Parathyroid adenoma (tissue), 2 donors: ENCODE measurements at regions not wholly inside any gene's neighbourhood (a gene's known extent, or its start where the extent isn't known, plus 50 kb on each side); places are given as distances from the start of the nearest gene placed in this dataset.

Source experiments
- H2AFZ ChIP-seq: fragments of 300-600 bp; sonication (generic); one replicate; pipeline ENCODE4 v1.7.0; 2017; ENCODE audit warnings: antibody characterized with exemption, mild to moderate bottlenecking
- H3K27ac ChIP-seq: fragments of 300-600 bp; sonication (generic); one replicate; pipeline ENCODE4 v1.7.0; 2017
- H3K27me3 ChIP-seq: fragments of 300-600 bp; sonication (generic); one replicate; pipeline ENCODE4 v1.7.0; 2017; ENCODE audit warnings: low read length; ENCODE audit not compliant: control insufficient read depth, insufficient read depth
- H3K36me3 ChIP-seq: fragments of 300-600 bp; sonication (generic); one replicate; pipeline ENCODE4 v1.7.0; 2017; ENCODE audit warnings: low read length; ENCODE audit not compliant: control insufficient read depth, insufficient read depth
- H3K4me1 ChIP-seq: fragments of 300-600 bp; sonication (generic); one replicate; pipeline ENCODE4 v1.7.0; 2017; ENCODE audit warnings: control low read depth
- H3K4me2 ChIP-seq: fragments of 300-600 bp; sonication (generic); one replicate; pipeline ENCODE4 v1.7.0; 2017; ENCODE audit warnings: low read length
- H3K4me3 ChIP-seq: fragments of 300-600 bp; sonication (generic); one replicate; pipeline ENCODE4 v1.7.0; 2017; ENCODE audit warnings: low read depth, low read length
- H3K79me2 ChIP-seq: fragments of 300-600 bp; sonication (generic); one replicate; pipeline ENCODE4 v1.7.0; 2017; ENCODE audit warnings: control low read depth
- H3K9ac ChIP-seq: fragments of 300-600 bp; sonication (generic); one replicate; pipeline ENCODE4 v1.7.0; 2017; ENCODE audit warnings: mild to moderate bottlenecking
- H3K9me3 ChIP-seq: fragments of 300-600 bp; sonication (generic); one replicate; pipeline ENCODE4 v1.7.0; 2017; ENCODE audit warnings: low read length; ENCODE audit not compliant: control insufficient read depth
- CTCF ChIP-seq: fragments of 300-600 bp; sonication (generic); IDR thresholded peaks from one replicate; pipeline ENCODE4 v1.7.0; 2017; ENCODE audit warnings: antibody characterized with exemption, mild to moderate bottlenecking
- donor health status: primary hyperparathyroidism.

GRCh38 chr12:77553976-77554619 is 276.6 kb upstream of the NAV3 start:
- H2AFZ ChIP-seq: no peak overlapping the region
- no peaks in the 10 kb centered on the region for H3K4me1 ChIP-seq
- H3K36me3 ChIP-seq: no peaks in the 10 kb centered on the region
- no peak overlapping the region for H3K4me3 ChIP-seq
- no peak overlapping the region for H3K4me2 ChIP-seq
- H3K27me3 ChIP-seq: no peaks in the 10 kb centered on the region
- H3K9me3 ChIP-seq: no peaks in the 10 kb centered on the region
- no peaks in the 10 kb centered on the region for H3K79me2 ChIP-seq
- no peak overlapping the region for H3K9ac ChIP-seq
- no peak overlapping the region for H3K27ac ChIP-seq
- no peak for TF ChIP-seq CTCF

DNA sequence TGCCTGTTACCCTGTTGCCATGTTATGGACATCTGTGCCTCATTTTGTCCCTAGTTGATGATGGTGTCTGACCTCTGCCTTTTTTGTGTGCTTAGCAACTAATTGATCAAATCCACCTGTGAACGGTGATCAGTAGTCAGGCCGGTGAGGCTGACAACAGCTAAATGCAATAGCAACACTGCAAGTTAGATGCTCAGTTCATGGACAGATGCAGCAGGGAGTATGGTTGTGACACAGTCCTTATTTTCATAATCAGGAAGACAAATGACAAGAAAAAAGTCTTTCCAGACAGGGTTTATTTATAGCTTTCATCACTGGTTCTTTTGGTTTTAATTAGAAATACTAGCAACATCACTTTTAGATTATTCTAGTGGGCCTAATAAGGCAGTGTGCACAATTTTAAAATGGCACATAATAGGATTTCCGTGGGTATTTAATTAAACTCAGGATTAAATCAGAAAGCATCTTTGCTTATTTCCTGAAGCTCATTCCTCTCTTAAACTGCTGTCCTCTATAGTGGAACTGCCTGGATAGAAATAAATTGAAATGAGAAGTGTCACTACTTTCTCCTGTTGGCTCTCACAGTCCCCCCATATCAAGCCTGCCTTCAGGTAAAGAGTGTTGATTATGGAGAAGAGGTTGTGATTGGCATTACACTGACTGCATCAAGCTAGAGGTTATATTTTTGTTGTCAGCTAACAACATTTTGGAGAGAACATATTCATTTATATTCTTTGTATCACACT is 281.1 kb upstream of the NAV3 start:
- H3K9me3 ChIP-seq: no peaks in the 10 kb centered on the region
- H3K4me1 ChIP-seq: no peaks in the 10 kb centered on the region
- H3K27me3 ChIP-seq: no peaks in the 10 kb centered on the region
- no peaks in the 10 kb centered on the region for H3K79me2 ChIP-seq
- H3K4me3 ChIP-seq: no peak overlapping the region
- no peaks in the 10 kb centered on the region for H3K36me3 ChIP-seq
- H2AFZ ChIP-seq: no peak overlapping the region
- H3K27ac ChIP-seq: no peak overlapping the region
- H3K4me2 ChIP-seq: no peak overlapping the region
- TF ChIP-seq CTCF: no peak
- H3K9ac ChIP-seq: no peak overlapping the region

- Histone ChIP-seq H3K27me3 (no peaks in the 10 kb centered on the region), H3K27ac (no peak overlapping the region), H3K4me3 (no peak overlapping the region), H3K9ac (no peak overlapping the region), H3K4me1 (no peaks in the 10 kb centered on the region), H2AFZ (no peak overlapping the region), H3K4me2 (no peak overlapping the region), H3K79me2 (no peaks in the 10 kb centered on the region), H3K36me3 (no peaks in the 10 kb centered on the region), H3K9me3 (no peaks in the 10 kb centered on the region)
- TF ChIP-seq CTCF: no peak
Measured at GRCh38 chr12:77548797-77549196, 281.9 kb upstream of the NAV3 start.

- Histone ChIP-seq H3K79me2 (no peaks in the 10 kb centered on the region), H3K36me3 (no peaks in the 10 kb centered on the region), H3K27ac (no peak overlapping the region), H3K27me3 (no peaks in the 10 kb centered on the region), H3K4me1 (no peaks in the 10 kb centered on the region), H3K4me2 (no peak overlapping the region), H3K9me3 (no peaks in the 10 kb centered on the region), H2AFZ (no peak overlapping the region), H3K4me3 (no peak overlapping the region), H3K9ac (no peak overlapping the region)
- no peak for TF ChIP-seq CTCF
Measured at GRCh38 chr12:77540097-77540496, 290.6 kb upstream of the NAV3 start.

DNA sequence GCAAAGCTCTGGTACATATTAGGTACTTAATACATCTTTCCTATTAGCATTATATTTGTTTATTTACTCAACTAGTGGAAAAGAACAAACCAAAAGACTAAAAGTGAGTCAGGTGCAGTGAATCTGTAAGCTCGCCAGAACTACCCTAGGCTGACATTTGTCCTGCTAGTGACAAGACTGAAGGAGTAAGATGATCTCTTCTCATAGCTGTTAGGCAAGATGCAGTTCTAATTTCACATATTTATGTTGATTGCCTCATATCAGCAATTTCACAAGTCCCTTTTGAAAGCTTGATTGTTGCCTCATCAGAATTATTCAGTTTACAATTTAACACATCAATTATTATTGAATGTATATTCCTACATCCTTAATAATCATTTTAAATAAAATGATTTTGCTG is 293.0 kb upstream of the NAV3 start:
- Histone ChIP-seq H3K79me2 (no peaks in the 10 kb centered on the region), H2AFZ (no peak overlapping the region)
- no peak for TF ChIP-seq CTCF

More for the DNA sequence above, 293.0 kb upstream of the NAV3 start:
- Histone ChIP-seq H3K9ac (no peak overlapping the region), H3K27ac (no peak overlapping the region), H3K4me1 (no peaks in the 10 kb centered on the region), H3K9me3 (no peaks in the 10 kb centered on the region), H3K27me3 (no peaks in the 10 kb centered on the region), H3K4me2 (no peak overlapping the region), H3K36me3 (no peaks in the 10 kb centered on the region), H3K4me3 (no peak overlapping the region)
